HEK293 (cell line): ENCODE measurements at regions not wholly inside any gene's neighbourhood (a gene's known extent, or its start where the extent isn't known, plus 50 kb on each side); places are given as distances from the start of the nearest gene placed in this dataset.

Experiments used
- CTCF ChIA-PET: fragments of 350-600 bp; formaldehyde crosslinking; extraction: SDS; loops from one replicate; lab custom pipeline; 2021; ENCODE audit warnings: antibody characterized with exemption; lab: Yijun Ruan, JAX
- POLR2A ChIA-PET: fragments of 300-600 bp; formaldehyde crosslinking; extraction: SDS; loops from one replicate; lab custom pipeline; 2020; ENCODE audit warnings: antibody characterized with exemption, inconsistent platforms; lab: Yijun Ruan, JAX
- H3K27ac ChIP-seq: fragments of 200-500 bp; sonication (Bioruptor generic); 2 replicates; pipeline ENCODE4 v1.5.1; 2014; ENCODE audit warnings: low read depth, low read length, control low read depth, inconsistent platforms; ENCODE audit errors: extremely low read depth
- H3K36me3 ChIP-seq, 2 experiments: fragments of 200-500 bp in 1 of 2; sonication (Bioruptor generic) in 1 of 2; 1 replicate in 1 of 2; 2 replicates in 1 of 2; pipeline ENCODE4 v1.5.1; 2014 to 2017; ENCODE audit warnings: inconsistent platforms in 2 of 2, low read length in 2 of 2; ENCODE audit not compliant: control insufficient read depth in 2 of 2, insufficient read depth in 1 of 2
- H3K4me1 ChIP-seq: fragments of 200-500 bp; sonication (Bioruptor generic); 2 replicates; pipeline ENCODE4 v1.5.1; 2014; ENCODE audit warnings: mild to moderate bottlenecking, low read length, inconsistent platforms; ENCODE audit not compliant: control insufficient read depth, insufficient read depth
- H3K4me3 ChIP-seq: 2 replicates; pipeline ENCODE4 v1.5.1; 2011; ENCODE audit warnings: low read depth, mild to moderate bottlenecking, control low read depth, low read length, moderate library complexity
- H3K9me3 ChIP-seq: fragments of 200-500 bp; sonication (Bioruptor generic); 2 replicates; pipeline ENCODE4 v1.5.1; 2014; ENCODE audit warnings: low read depth, low read length, inconsistent platforms; ENCODE audit not compliant: control insufficient read depth, insufficient read depth
- ELK4 ChIP-seq: IDR thresholded peaks from 2 replicates; pipeline ENCODE4 v1.6.1; 2011; ENCODE audit warnings: mild to moderate bottlenecking, low read depth, low read length, borderline replicate concordance
- GFI1B ChIP-seq: fragments of 450-650 bp; formaldehyde crosslinking; IDR thresholded peaks from 2 replicates; pipeline ENCODE4 v1.5.1; 2016; ENCODE audit warnings: missing biosample characterization, missing genetic modification characterization
- KLF9 ChIP-seq: fragments of 450-650 bp; formaldehyde crosslinking; IDR thresholded peaks from 2 replicates; pipeline ENCODE4 v1.5.1; 2016; ENCODE audit warnings: missing biosample characterization, missing genetic modification characterization, low read depth
- PRDM2 ChIP-seq: fragments of 450-650 bp; formaldehyde crosslinking; IDR thresholded peaks from 2 replicates; pipeline ENCODE4 v1.5.1; 2016; ENCODE audit warnings: missing biosample characterization, missing genetic modification characterization, borderline replicate concordance
- ZFP37 ChIP-seq: fragments of 450-650 bp; formaldehyde crosslinking; IDR thresholded peaks from 2 replicates; pipeline ENCODE4 v1.5.1; 2016; ENCODE audit warnings: missing biosample characterization, missing genetic modification characterization
- ZIC2 ChIP-seq: fragments of 450-650 bp; formaldehyde crosslinking; IDR thresholded peaks from 2 replicates; pipeline ENCODE4 v1.5.1; 2016; ENCODE audit warnings: missing biosample characterization, missing genetic modification characterization
- ZNF133 ChIP-seq: fragments of 450-650 bp; formaldehyde crosslinking; IDR thresholded peaks from 2 replicates; pipeline ENCODE4 v1.5.1; 2016; ENCODE audit warnings: missing biosample characterization, missing genetic modification characterization
- ZNF155 ChIP-seq: fragments of 450-650 bp; formaldehyde crosslinking; IDR thresholded peaks from 2 replicates; pipeline ENCODE4 v1.5.1; 2016; ENCODE audit warnings: missing biosample characterization, missing genetic modification characterization
- ZNF24 ChIP-seq: fragments of 450-650 bp; formaldehyde crosslinking; IDR thresholded peaks from 2 replicates; pipeline ENCODE4 v1.5.1; 2016; ENCODE audit warnings: missing biosample characterization, missing genetic modification characterization
- ZNF433 ChIP-seq: fragments of 450-650 bp; formaldehyde crosslinking; IDR thresholded peaks from 2 replicates; pipeline ENCODE4 v1.5.1; 2016; ENCODE audit warnings: missing biosample characterization, missing genetic modification characterization, low read depth
- ZNF510 ChIP-seq: fragments of 450-650 bp; formaldehyde crosslinking; IDR thresholded peaks from 2 replicates; pipeline ENCODE4 v1.5.1; 2018; ENCODE audit warnings: mild to moderate bottlenecking, missing genetic modification characterization, missing biosample characterization; ENCODE audit not compliant: insufficient replicate concordance
- ZNF529 ChIP-seq: fragments of 450-650 bp; formaldehyde crosslinking; IDR thresholded peaks from 2 replicates; pipeline ENCODE4 v1.5.1; 2017; ENCODE audit warnings: missing genetic modification characterization, missing biosample characterization; ENCODE audit not compliant: insufficient replicate concordance
- ZNF580 ChIP-seq: fragments of 450-650 bp; formaldehyde crosslinking; IDR thresholded peaks from 2 replicates; pipeline ENCODE4 v1.5.1; 2016; ENCODE audit warnings: missing biosample characterization, missing genetic modification characterization
- ZNF654 ChIP-seq: fragments of 450-650 bp; formaldehyde crosslinking; IDR thresholded peaks from 2 replicates; pipeline ENCODE4 v1.5.1; 2016; ENCODE audit warnings: low read depth, missing biosample characterization, missing genetic modification characterization
- ZNF692 ChIP-seq: fragments of 450-650 bp; formaldehyde crosslinking; IDR thresholded peaks from 2 replicates; pipeline ENCODE4 v1.5.1; 2016; ENCODE audit warnings: missing biosample characterization, missing genetic modification characterization
- ZNF707 ChIP-seq: fragments of 450-650 bp; formaldehyde crosslinking; IDR thresholded peaks from 2 replicates; pipeline ENCODE4 v1.5.1; 2016; ENCODE audit warnings: missing biosample characterization, missing genetic modification characterization
- ZSCAN4 ChIP-seq: fragments of 450-650 bp; formaldehyde crosslinking; IDR thresholded peaks from 2 replicates; pipeline ENCODE4 v1.5.1; 2017; ENCODE audit warnings: missing biosample characterization, missing genetic modification characterization

GRCh38 chr10:53699231-53699630, 926.6 kb upstream of the MBL2 start:
- ChIA-PET POLR2A (no interaction called here), CTCF (no interaction called here)
- TF ChIP-seq ELK4: no peak
- TF ChIP-seq ZNF433: no peak
- TF ChIP-seq ZNF692 (tag by site-specific recombination): no peak
- no peak for TF ChIP-seq KLF9 (tag by site-specific recombination)
- no peak for TF ChIP-seq ZIC2 (tag by site-specific recombination)
- no peak for TF ChIP-seq ZNF155 (tag by site-specific recombination)
- no peak for TF ChIP-seq ZNF654 (tag by site-specific recombination)
- TF ChIP-seq ZFP37 (tag by site-specific recombination): no peak
- TF ChIP-seq ZNF529 (tag by site-specific recombination): no peak
- TF ChIP-seq ZNF510 (tag by site-specific recombination): no peak
- TF ChIP-seq ZNF580: no peak
- TF ChIP-seq ZNF133: no peak
- TF ChIP-seq ZNF707 (tag by site-specific recombination): no peak
- TF ChIP-seq ZNF24: no peak
- TF ChIP-seq ZSCAN4: no peak
- TF ChIP-seq PRDM2: no peak
- H3K36me3 ChIP-seq: no peaks in the 10 kb centered on the region
- no peaks in the 10 kb centered on the region for H3K9me3 ChIP-seq
- H3K4me1 ChIP-seq: no peaks in the 10 kb centered on the region
- H3K4me3 ChIP-seq: no peak overlapping the region
- H3K27ac ChIP-seq: no peak overlapping the region

- Histone ChIP-seq H3K4me3 (no peak overlapping the region), H3K9me3 (no peaks in the 10 kb centered on the region), H3K27ac (no peak overlapping the region), H3K4me1 (no peaks in the 10 kb centered on the region), H3K36me3 (no peaks in the 10 kb centered on the region)
- ChIA-PET POLR2A (no interaction called here), CTCF (no interaction called here)
- no peak for TF ChIP-seq GFI1B (tag by site-specific recombination)
Measured at GRCh38 chr10:53697038-53697437, 924.5 kb upstream of the MBL2 start.
